Stimulated activated CD4-positive, alpha-beta T cell treated with anti-CD3 and anti-CD28 coated beads, Interleukin-12 subunit alpha, Interleukin-12 subunit beta, amount 100 ng/mL, for 48 hours (primary cell): ENCODE measurements at regions not wholly inside any gene's neighbourhood (a gene's known extent, or its start where the extent isn't known, plus 50 kb on each side); places are given as distances from the start of the nearest gene placed in this dataset.

ENCODE experiments used
- DNase-seq, 3 donors: peaks; one replicate each; pipeline ENCODE4 v3.0.0-alpha.2; 2020; ENCODE audit warnings: low read depth in 2 of 3, low spot score in 1 of 3

DNA sequence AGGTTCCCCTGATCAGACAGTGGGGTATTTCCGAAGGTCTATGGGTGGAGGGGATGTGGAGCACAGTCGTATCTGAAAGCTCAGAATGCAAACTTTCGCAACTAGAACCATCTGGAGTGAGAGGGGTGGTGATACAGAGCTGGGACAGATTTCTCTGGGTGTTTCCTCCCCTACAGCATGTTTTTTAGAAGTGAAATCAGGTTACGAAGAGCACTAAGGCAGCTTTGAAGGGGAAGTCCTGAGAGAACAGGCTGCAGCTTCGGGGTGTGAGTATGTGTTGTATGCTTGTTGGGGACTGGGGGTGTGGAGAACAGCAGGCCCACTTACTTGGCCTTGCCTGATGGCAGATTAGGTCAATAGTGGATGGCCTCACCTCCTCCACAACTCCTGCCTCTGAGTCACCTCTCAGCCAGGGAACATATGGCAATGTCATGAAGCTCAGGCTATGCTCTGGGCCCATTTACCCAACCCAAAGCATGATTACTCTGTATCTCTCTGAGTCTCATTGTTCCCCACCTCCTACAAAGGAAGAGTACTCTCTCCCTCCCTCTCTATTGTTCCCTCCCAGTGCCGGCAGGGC, 107.2 kb upstream of the RASGRP1 start:
- no peak for DNase-seq

DNA sequence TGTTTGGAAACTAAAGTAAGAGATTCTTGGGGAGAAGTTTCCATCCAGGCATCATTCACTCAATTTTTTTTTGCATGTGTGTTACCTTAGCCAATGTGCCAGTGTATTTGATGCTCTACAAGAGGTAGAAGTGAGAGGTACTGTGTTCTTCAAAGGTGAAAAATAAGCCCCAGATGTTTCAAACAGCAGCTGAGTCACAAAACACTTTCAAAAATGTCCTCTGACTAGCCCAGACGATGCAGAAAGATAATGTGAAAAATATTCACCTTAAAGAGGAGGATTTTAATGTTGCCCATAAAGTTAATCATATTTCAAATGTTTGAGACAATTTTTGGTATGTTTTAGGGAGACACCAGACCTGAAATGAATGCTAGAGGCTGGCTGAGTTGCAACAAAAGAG, 107.7 kb upstream of the RASGRP1 start:
- DNase-seq, result no peak

GRCh38 chr15:38672814-38673670, 108.4 kb upstream of the RASGRP1 start:
- DNase-seq, result no peak

DNA sequence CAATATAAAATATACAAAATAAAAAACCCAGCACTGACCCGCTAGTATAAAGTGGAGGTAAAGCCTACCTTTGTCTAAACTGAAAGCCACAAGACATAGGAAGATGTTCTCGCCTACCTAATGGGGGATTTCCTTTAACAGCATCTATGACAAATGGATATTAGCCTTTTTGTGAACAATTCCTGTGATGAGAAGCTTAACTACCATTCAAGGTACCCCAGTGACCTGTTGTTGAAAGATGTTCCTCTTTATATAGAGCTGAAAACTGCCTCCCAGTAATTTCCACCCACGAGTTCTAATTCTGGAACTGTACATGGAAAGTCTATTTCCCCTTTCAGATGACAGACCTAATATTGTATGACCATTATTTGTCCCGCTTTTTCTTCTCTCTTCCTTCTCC, 109.8 kb upstream of the RASGRP1 start:
- no peak for DNase-seq

- DNase-seq, result no peak
Observed at GRCh38 chr15:38678281-38678680, 113.7 kb upstream of the RASGRP1 start.

- no peak for DNase-seq
Observed at GRCh38 chr15:38680775-38681174, 116.2 kb upstream of the RASGRP1 start.

DNA sequence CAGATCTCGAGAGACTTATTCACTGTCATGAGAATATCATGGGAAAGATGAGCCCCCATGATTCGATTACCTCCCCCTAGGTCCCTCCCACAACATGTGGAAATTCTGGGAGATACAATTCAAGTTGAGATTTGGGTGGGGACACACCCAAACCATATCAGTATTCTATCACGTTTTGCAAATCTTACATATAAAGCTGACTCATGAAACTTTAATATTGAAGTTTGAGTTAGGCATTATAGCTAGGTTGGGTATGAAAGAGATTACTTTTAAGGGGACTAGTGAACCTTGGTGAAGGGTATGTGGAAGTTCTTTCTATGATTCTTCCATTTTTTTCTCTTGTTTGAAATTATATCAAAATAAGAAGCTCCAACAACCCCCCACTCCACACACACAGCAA, 117.7 kb upstream of the RASGRP1 start:
- DNase-seq, result no peak

DNA sequence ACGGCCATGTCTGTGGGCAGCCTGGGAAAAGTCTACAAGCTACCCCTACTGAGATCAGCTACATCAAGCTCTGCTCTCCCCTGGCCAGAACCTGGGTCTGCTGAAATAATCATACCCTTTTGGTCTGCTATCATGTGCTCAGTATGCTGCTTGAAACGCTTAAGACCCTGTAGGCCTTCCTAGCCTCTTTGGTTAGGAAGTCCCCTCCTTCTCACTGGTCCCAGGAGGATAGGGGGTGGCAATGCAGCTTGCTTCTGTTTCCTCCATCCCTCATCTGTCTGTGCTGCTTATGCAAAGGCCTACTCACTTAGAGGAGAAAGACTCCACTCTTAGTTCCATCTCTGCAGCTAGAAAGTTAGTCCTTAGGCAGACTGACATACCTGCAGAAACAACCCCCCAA, 118.2 kb upstream of the RASGRP1 start:
- DNase-seq, result no peak

DNA sequence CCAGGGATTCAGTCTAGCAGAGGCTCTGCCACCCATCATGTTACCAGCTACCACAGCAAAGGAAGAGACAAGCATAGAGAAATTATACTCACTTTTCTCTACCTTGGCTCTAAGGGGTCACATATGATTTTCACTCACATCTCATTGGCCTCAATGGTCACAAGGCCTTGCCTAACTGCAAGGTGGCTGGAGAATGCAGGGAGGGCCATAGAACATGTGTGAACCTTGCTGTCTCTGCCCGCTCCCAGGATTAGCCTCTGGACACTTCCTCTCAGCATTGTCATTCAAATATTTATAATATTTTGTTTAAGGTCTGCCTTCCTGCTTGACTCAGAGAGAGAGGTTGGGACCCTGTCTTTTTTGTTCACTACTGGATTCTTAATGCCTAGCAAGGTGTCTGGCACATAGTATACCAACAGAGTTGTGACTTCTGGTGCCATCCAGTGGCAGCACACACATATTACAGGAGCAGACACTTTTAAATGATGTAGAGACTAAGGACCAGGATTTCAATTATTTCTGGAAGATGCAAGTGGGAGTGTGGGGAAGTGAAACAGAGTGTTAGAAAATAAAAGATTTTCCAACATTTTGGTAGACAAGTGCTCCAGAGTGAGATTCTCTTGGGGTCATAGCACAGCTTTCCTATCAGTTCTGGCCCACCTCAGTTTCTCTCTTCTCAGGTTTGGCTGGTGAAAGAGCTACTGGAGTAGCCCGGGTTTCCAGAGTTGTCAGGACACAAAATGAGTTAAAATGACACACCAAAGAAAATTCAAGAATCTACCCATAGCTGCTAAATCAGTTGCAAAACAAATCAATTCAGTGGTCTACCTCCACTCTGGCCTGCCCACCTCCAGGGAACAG, 119.0 kb upstream of the RASGRP1 start:
- DNase-seq, result peak; percentile 53 to 73 (median 61)

- no peak for DNase-seq
Observed at GRCh38 chr15:38684440-38685010, 119.9 kb upstream of the RASGRP1 start.

DNA sequence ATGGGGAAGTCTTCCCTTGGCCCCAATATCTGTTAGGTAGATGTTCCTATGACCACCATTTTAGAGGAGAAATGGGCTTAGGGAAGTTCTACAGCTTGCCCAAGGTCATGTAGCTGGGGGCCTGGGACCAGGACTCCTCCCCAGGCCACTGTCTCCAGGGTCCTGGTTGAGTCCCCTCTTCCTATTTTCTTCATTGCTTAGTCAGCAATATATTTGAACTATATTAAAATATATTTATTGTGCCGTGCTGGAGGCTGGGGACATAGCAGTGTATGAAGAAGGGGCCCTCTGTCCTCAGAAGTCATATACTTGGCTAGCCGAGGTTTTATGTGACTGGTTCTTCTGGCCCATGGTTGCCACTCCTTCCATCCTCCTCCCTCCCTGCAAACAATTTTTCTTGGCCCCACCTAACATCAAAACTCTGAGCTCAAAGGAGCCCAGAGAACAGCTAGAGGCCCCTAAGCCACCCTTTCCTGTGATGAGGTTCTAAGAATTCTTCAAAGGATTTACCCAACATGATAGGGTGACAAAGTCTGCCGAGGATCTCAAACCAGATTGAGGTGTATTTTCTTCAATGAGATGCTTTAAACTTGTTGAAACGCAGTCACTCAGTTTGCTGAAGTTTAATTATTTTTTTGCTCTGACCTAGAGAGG, 121.2 kb upstream of the RASGRP1 start:
- DNase-seq, result no peak

GRCh38 chr15:38687340-38687739, 122.7 kb upstream of the RASGRP1 start:
- no peak for DNase-seq

- no peak for DNase-seq
Observed at GRCh38 chr15:38687775-38688495, 123.3 kb upstream of the RASGRP1 start.

DNA sequence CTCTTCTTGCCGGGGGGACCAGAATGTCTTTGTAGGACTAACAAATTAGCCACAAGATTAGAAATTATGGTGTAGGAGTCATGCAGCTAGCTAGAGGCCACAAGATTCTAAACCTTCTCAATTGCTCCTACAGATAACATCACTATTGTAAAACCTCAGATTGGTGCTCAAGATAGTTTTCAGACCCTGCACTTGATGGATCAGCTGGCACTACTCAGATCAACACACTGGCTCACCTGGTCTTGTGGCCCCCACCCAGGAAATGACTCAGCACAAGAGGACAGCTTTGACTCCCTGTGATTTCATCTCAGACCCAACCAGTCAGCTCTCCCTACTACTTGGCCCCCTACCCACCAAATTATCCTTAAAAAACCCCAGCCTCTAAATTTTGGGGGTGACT, 124.1 kb upstream of the RASGRP1 start:
- peak in 2 of 3 donors; percentile 57 to 73 for DNase-seq

- no peak for DNase-seq
Observed at GRCh38 chr15:38689522-38689921, 124.9 kb upstream of the RASGRP1 start.

DNA sequence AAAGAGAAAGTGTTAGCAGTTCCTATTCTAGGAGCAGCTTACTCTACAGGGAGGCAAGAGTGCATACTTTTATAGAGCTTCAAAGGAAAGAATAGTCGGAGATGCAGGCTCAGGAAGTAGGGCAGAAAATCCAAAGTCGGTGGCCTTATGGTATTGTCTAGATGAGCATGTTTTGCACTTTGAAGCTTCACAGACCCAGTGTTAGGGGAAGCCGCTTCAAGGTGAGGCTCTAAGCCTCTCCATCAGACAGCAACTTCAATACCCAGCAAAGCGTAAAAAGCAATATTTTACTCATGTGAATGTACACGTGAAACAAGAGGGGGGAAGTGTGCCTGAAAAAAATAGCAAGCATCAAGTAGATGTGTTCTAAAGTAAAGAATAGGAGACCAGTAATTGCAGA, 125.6 kb upstream of the RASGRP1 start:
- no peak for DNase-seq

- peak; percentile 65 to 83 (median 67) for DNase-seq
Observed at GRCh38 chr15:38690719-38691332, 126.2 kb upstream of the RASGRP1 start.

DNA sequence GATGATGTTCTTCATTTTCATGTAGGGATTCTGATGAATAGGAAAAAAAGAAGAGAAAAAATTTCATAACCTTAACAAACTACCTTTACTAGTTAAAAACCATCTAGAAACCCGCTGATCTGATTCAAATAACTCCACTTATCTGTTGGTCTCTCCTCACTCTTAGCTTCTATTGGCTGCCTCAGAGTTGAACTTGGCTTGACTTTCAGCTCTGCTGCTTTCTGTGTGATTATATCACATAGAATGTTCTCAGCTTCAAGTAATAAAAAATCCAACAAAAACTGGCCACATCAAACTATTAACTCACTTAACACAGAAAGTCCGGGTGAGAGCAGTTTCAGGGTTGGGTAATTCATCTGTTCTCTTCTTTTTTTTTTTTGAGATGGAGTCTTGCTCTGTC, 126.8 kb upstream of the RASGRP1 start:
- no peak for DNase-seq

DNA sequence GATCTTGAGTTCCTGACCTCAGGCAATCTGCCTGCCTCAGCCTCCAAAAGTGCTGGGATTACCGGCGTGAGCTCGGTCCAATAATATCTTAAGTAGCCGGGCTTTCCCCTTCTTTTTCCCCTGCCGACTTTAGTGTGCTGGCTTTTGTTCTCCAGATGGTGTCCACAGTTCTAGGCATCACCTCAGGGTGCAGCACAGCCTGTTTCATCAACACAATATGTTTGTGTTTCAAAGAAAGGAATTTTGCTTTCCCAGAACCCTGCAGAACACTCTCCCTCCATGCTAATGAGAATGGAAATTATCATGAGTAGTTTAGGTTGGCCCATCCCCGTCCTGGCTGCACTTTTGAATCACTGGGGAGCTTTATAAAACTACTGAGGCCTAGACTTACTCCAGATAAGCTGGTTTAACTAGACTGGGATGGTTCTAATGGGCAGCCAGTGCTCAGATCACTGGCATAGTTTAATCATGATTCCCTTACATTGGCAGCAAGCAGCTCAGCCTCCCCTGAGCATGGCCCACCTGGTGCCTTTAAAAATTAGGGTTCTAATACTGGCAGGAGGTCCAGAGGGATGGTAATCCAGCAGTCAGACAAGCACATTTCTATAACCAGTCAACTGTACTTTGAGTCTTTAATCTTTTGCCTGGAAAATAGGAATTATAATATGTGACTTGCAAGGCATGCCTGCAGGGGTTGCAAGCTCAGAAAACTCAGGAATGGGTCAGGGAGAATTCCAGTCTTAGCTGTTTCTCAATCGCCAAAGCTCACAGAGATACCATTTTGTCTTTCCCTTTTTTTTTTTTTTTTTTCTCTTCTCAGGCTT, 127.6 kb upstream of the RASGRP1 start:
- no peak for DNase-seq
